ENCODE measurements at regions not wholly inside any gene's neighbourhood (a gene's known extent, or its start where the extent isn't known, plus 50 kb on each side); places are given as distances from the start of the nearest gene placed in this dataset.

DNA sequence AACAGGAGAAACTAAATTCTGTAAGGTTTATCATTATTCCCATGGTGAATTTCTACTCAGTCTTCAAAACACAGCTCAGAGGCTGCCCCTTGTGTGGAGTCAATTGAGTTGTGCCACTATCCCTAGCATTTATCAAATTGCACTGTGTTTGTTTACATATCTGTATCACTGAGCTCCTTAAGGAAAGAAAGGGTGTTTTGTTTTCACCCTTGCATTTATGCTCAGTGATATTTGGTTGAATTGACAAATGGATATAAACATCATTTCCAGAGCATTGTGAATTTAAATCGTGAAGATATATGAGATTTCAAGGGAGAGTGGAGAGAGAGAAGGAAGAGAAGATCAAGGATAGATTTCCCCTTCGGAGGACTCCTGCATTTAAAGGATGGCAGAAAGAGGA lies 55.1 kb upstream of the TNFRSF19 start:
- no peak for DNase-seq (ENCODE audit: low read depth in 1 of 2, low spot score in 1 of 2)
- Histone ChIP-seq H3K27me3 (ENCODE audit: insufficient read depth, poor library complexity, severe bottlenecking) (no peaks in the 10 kb centered on the region), H3K27ac (replicated peaks) (no peak overlapping the region), H3K4me3 (replicated peaks; ENCODE audit: insufficient read depth, low read length) (no peak overlapping the region)
- TF ChIP-seq, protein P1, sequence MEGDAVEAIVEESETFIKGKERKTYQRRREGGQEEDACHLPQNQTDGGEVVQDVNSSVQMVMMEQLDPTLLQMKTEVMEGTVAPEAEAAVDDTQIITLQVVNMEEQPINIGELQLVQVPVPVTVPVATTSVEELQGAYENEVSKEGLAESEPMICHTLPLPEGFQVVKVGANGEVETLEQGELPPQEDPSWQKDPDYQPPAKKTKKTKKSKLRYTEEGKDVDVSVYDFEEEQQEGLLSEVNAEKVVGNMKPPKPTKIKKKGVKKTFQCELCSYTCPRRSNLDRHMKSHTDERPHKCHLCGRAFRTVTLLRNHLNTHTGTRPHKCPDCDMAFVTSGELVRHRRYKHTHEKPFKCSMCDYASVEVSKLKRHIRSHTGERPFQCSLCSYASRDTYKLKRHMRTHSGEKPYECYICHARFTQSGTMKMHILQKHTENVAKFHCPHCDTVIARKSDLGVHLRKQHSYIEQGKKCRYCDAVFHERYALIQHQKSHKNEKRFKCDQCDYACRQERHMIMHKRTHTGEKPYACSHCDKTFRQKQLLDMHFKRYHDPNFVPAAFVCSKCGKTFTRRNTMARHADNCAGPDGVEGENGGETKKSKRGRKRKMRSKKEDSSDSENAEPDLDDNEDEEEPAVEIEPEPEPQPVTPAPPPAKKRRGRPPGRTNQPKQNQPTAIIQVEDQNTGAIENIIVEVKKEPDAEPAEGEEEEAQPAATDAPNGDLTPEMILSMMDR (IDR thresholded peaks at IDR 0.05; ENCODE audit: insufficient read depth, low read length) = no peak

DNA sequence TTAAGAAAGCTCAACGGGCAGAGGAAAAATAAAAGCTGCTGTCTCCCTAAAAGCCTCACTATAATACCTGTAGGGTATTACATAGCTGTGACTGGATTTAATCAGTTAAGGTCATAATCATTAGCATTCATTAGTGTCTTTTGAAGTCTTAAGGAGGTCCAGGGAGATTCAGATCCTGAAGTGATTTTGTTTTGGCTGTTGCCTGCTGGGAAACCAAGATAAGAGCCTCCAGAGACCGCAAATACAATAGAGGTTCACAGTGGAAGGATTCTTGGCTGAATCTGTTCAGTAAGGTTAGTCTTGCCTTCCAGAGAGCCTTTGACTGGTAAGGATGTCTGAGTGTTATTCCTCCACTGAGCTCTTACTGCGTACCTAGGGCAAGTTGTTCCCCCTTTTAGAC lies 54.0 kb upstream of the TNFRSF19 start:
- H3K27me3 ChIP-seq (ENCODE audit: insufficient read depth, poor library complexity, severe bottlenecking) = no peaks in the 10 kb centered on the region
- no peak for DNase-seq (ENCODE audit: low read depth in 1 of 2, low spot score in 1 of 2)
- H3K27ac ChIP-seq (replicated peaks) = no peak overlapping the region
- TF ChIP-seq GABPA (IDR thresholded peaks at IDR 0.05; ENCODE audit: low read depth) (no peak), REST (IDR thresholded peaks at IDR 0.05; ENCODE audit: insufficient replicate concordance, low read depth) (no peak), POLR2AphosphoS5 (IDR thresholded peaks at IDR 0.05; ENCODE audit: low read depth) (no peak), SPI1 (IDR thresholded peaks at IDR 0.05; ENCODE audit: borderline replicate concordance, low read depth) (no peak)
- TF ChIP-seq, protein P1 (IDR thresholded peaks at IDR 0.05; ENCODE audit: insufficient read depth, low read length) = no peak
- H3K4me3 ChIP-seq (replicated peaks; ENCODE audit: insufficient read depth, low read length) = no peak overlapping the region

- no peaks in the 10 kb centered on the region for H3K27me3 ChIP-seq (ENCODE audit: insufficient read depth, poor library complexity, severe bottlenecking)
These were observed 53.5 kb upstream of the TNFRSF19 start for GRCh38 chr13:23516702-23517101.

More at GRCh38 chr13:23516702-23517101, 53.5 kb upstream of the TNFRSF19 start:
- no peak for DNase-seq (ENCODE audit: low read depth in 1 of 2, low spot score in 1 of 2)
- no peak overlapping the region for H3K4me3 ChIP-seq (replicated peaks; ENCODE audit: insufficient read depth, low read length)
- no peak overlapping the region for H3K27ac ChIP-seq (replicated peaks)
- TF ChIP-seq GABPA (IDR thresholded peaks at IDR 0.05; ENCODE audit: low read depth) = no peak
- TF ChIP-seq, protein P1 (IDR thresholded peaks at IDR 0.05; ENCODE audit: insufficient read depth, low read length) = no peak
- no peak for TF ChIP-seq REST (IDR thresholded peaks at IDR 0.05; ENCODE audit: insufficient replicate concordance, low read depth)
- no peak for TF ChIP-seq POLR2AphosphoS5 (IDR thresholded peaks at IDR 0.05; ENCODE audit: low read depth)
- no peak for TF ChIP-seq SPI1 (IDR thresholded peaks at IDR 0.05; ENCODE audit: borderline replicate concordance, low read depth)
